ENCODE measurements at regions not wholly inside any gene's neighbourhood (a gene's known extent, or its start where the extent isn't known, plus 50 kb on each side); places are given as distances from the start of the nearest gene placed in this dataset.

GRCh38 chr9:18349530-18349929, 124.4 kb upstream of the ADAMTSL1 start:
- TF ChIP-seq, protein P1, sequence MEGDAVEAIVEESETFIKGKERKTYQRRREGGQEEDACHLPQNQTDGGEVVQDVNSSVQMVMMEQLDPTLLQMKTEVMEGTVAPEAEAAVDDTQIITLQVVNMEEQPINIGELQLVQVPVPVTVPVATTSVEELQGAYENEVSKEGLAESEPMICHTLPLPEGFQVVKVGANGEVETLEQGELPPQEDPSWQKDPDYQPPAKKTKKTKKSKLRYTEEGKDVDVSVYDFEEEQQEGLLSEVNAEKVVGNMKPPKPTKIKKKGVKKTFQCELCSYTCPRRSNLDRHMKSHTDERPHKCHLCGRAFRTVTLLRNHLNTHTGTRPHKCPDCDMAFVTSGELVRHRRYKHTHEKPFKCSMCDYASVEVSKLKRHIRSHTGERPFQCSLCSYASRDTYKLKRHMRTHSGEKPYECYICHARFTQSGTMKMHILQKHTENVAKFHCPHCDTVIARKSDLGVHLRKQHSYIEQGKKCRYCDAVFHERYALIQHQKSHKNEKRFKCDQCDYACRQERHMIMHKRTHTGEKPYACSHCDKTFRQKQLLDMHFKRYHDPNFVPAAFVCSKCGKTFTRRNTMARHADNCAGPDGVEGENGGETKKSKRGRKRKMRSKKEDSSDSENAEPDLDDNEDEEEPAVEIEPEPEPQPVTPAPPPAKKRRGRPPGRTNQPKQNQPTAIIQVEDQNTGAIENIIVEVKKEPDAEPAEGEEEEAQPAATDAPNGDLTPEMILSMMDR (IDR thresholded peaks at IDR 0.05; ENCODE audit: low read depth, low read length, poor library complexity, severe bottlenecking): no peak
- no peak for TF ChIP-seq EZH2phosphoT487 (IDR thresholded peaks at IDR 0.05; ENCODE audit: borderline replicate concordance, low read length)

Measured in DOHH2 (cell line).